Suprapubic skin (tissue), 4 donors: ENCODE measurements at regions not wholly inside any gene's neighbourhood (a gene's known extent, or its start where the extent isn't known, plus 50 kb on each side); places are given as distances from the start of the nearest gene placed in this dataset.

Source experiments
- DNase-seq, 2 donors: peaks; one replicate each; pipeline ENCODE4 v3.0.0-alpha.2; 2019; ENCODE audit warnings: low spot score in 2 of 2
- H3K27ac ChIP-seq: fragments of 200-600 bp; sonication (generic); one replicate; pipeline ENCODE4 v1.5.1; 2019
- H3K27me3 ChIP-seq: fragments of 200-600 bp; sonication (generic); one replicate; pipeline ENCODE4 v1.5.1; 2019
- H3K36me3 ChIP-seq: fragments of 200-600 bp; sonication (generic); one replicate; pipeline ENCODE4 v1.5.1; 2019
- H3K4me1 ChIP-seq: fragments of 200-600 bp; sonication (generic); one replicate; pipeline ENCODE4 v1.5.1; 2019
- H3K4me3 ChIP-seq: fragments of 200-600 bp; sonication (generic); one replicate; pipeline ENCODE4 v1.5.1; 2019; ENCODE audit warnings: mild to moderate bottlenecking
- H3K9me3 ChIP-seq: fragments of 200-600 bp; sonication (generic); one replicate; pipeline ENCODE4 v1.5.1; 2019
- EP300 ChIP-seq: sonication (generic); formaldehyde crosslinking; IDR thresholded peaks from one replicate; pipeline ENCODE4 v1.6.1; 2017; ENCODE audit warnings: antibody characterized with exemption
- POLR2A ChIP-seq, 2 donors: fragments of 450-650 bp; IDR thresholded peaks; one replicate each; pipeline ENCODE4 v1.6.1; 2017; ENCODE audit warnings: antibody characterized with exemption in 2 of 2, mild to moderate bottlenecking in 2 of 2, moderate library complexity in 2 of 2
- POLR2AphosphoS5 ChIP-seq, 3 donors: sonication (generic); formaldehyde crosslinking; IDR thresholded peaks; one replicate each; pipeline ENCODE4 v1.6.1; 2017; ENCODE audit warnings: antibody characterized with exemption in 3 of 3
- WGBS: methylation state at CpG from one replicate; pipeline ENCODE4 v1.1.5; 2018; 5-methylcytosine and 5-hydroxymethylcytosine counted together
- TF ChIP-seq, protein P1 (sequence below), 2 donors: fragments of 200-600 bp in 1 of 2; fragments of 450-650 bp in 1 of 2; sonication (generic) in 1 of 2; IDR thresholded peaks; one replicate each; pipeline ENCODE4 v1.5.1; 2016 to 2019; ENCODE audit warnings: antibody characterized with exemption in 2 of 2, mild to moderate bottlenecking in 1 of 2, moderate library complexity in 1 of 2

DNA sequence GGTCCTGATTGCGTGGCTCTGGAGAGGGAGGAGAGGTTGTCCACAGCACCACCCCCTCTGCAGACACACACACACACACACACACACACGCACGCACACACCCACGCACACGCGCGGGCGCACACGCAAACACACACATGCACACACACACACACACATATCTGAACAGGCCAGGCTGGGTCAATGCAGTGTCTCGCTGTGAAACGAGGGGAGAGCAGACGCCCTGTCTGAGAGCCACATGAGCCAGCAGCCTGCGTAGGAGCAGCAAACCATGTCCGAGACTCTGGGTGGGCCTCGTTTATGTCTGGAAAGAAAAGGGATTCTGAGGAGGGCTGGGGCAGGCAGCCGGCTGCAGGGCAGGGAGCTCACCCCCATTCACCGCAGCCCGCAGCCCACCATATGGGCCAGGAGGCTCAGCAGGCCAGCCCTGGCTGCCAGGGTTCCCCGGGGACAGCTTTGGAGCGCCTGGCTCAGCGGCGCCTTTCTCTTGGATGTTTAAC is 93.3 kb upstream of the TNRC6C start:
- H3K27me3 ChIP-seq, result peaks cover 3% of the 10 kb centered on the region
- WGBS, result 51% methylated on average over 4 of the region's 22 CpGs

DNA sequence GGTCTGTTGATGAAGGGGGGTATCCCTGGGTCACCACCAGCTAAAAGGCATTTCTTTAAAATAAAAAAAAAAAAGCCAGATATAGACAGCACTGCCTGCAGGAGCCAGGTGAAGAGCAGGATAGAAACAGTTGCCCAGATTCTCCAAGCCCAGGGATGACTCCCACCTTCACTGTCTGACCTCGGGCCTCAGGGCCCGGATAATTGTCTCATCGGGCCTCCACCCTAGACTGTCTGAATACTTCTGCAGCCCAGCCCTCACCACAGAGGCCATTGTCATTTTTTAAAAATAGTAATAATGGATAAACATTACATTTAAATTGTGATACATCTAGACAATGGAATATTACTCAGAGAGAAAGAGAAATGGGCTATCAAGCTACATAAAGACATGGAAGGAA is 92.8 kb upstream of the TNRC6C start:
- 49% methylated on average over 3 of the region's 3 CpGs for WGBS
- Histone ChIP-seq H3K4me1 (peaks cover 24% of the 10 kb centered on the region), H3K36me3 (no peaks in the 10 kb centered on the region), H3K9me3 (no peaks in the 10 kb centered on the region), H3K4me3 (no peak overlapping the region), H3K27me3 (peaks cover 3% of the 10 kb centered on the region), H3K27ac (no peak overlapping the region)
- no peak for DNase-seq
- TF ChIP-seq, protein P1, sequence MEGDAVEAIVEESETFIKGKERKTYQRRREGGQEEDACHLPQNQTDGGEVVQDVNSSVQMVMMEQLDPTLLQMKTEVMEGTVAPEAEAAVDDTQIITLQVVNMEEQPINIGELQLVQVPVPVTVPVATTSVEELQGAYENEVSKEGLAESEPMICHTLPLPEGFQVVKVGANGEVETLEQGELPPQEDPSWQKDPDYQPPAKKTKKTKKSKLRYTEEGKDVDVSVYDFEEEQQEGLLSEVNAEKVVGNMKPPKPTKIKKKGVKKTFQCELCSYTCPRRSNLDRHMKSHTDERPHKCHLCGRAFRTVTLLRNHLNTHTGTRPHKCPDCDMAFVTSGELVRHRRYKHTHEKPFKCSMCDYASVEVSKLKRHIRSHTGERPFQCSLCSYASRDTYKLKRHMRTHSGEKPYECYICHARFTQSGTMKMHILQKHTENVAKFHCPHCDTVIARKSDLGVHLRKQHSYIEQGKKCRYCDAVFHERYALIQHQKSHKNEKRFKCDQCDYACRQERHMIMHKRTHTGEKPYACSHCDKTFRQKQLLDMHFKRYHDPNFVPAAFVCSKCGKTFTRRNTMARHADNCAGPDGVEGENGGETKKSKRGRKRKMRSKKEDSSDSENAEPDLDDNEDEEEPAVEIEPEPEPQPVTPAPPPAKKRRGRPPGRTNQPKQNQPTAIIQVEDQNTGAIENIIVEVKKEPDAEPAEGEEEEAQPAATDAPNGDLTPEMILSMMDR (IDR thresholded peaks at IDR 0.05), result no peak
- TF ChIP-seq POLR2A (IDR thresholded peaks at IDR 0.05) (no peak), POLR2AphosphoS5 (IDR thresholded peaks at IDR 0.05) (no peak), EP300 (no peak)

More for the DNA sequence above, 93.3 kb upstream of the TNRC6C start:
- Histone ChIP-seq H3K4me1 (peaks cover 24% of the 10 kb centered on the region), H3K9me3 (no peaks in the 10 kb centered on the region), H3K27ac (peak overlapping the region; percentile 31), H3K4me3 (no peak overlapping the region), H3K36me3 (no peaks in the 10 kb centered on the region)
- DNase-seq, result no peak
- TF ChIP-seq EP300, result no peak
- no peak for TF ChIP-seq POLR2A (IDR thresholded peaks at IDR 0.05)
- TF ChIP-seq, protein P1 (IDR thresholded peaks at IDR 0.05), result no peak
- no peak for TF ChIP-seq POLR2AphosphoS5 (IDR thresholded peaks at IDR 0.05)

DNA sequence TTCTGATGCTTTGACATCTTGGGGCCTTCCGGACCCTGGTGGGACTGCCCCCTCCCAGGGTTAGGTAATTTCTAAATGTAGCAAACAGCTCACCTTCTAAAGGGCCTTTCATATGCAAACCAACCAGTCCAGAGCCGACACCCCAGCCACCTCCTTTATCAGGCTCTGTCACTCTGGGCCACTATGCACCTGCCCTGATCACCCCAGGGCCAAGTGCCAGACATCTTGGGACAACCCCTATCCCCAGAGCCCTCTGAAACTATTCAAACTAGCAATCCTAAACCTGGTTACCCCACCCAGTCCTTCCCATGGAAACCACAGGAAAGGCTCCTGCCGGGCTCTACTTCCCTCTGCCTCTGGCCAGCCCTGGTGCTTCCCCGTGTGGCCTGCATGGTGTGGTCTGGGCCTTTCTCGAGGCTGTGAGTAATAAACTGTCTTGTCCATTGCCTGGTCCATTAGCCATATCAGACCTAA is 91.2 kb upstream of the TNRC6C start:
- no peak overlapping the region for H3K27ac ChIP-seq
- no peak overlapping the region for H3K4me3 ChIP-seq
- WGBS, result 75% methylated on average over 5 of the region's 5 CpGs
- peaks cover 24% of the 10 kb centered on the region for H3K4me1 ChIP-seq
- DNase-seq, result no peak
- no peaks in the 10 kb centered on the region for H3K36me3 ChIP-seq
- TF ChIP-seq, protein P1 (IDR thresholded peaks at IDR 0.05), result no peak
- no peak for TF ChIP-seq EP300
- no peaks in the 10 kb centered on the region for H3K9me3 ChIP-seq
- H3K27me3 ChIP-seq, result peaks cover 3% of the 10 kb centered on the region

DNA sequence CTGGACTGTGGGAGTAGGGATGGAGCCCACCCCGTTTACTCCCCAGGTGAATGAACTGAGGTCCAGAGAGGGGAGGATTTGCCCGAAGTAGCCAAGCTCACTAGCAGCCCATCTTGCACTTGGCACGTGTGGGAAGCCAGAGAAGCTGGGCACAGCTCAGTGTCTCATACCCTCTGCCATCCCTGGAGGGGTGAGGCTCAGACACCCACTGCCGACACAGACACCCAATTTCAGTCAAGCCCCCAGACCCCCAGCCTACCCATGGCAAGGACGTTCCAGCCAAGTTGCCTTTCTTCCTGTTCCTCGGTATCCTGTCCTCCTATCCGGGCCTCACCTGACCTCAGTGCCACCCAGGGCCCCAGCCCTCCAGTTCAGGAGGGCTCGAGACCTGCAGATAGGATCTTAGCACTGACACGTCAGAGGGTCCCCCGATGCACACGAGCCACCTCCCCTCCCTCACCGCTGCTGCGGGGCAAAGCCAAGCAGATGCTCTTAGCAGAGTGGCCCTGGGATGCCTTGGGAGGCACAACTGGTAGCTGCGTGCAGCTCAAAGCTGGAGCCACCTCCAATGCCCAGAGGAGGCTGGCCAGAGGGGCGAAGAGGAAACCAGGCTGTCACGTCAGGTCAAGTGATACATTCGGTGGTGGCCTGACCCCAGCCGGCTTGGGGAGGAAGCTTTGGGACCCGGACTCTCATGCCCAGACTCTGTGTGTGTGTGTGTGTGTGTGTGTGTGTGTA is 90.4 kb upstream of the TNRC6C start:
- no peak overlapping the region for H3K4me3 ChIP-seq
- H3K9me3 ChIP-seq, result no peaks in the 10 kb centered on the region
- WGBS, result 94% methylated on average over 18 of the region's 19 CpGs
- no peaks in the 10 kb centered on the region for H3K36me3 ChIP-seq
- H3K4me1 ChIP-seq, result peaks cover 24% of the 10 kb centered on the region
- no peak for DNase-seq
- TF ChIP-seq POLR2A (IDR thresholded peaks at IDR 0.05) (no peak), EP300 (no peak), POLR2AphosphoS5 (IDR thresholded peaks at IDR 0.05) (no peak)
- TF ChIP-seq, protein P1 (IDR thresholded peaks at IDR 0.05), result no peak
- H3K27me3 ChIP-seq, result peaks cover 3% of the 10 kb centered on the region
- no peak overlapping the region for H3K27ac ChIP-seq

DNA sequence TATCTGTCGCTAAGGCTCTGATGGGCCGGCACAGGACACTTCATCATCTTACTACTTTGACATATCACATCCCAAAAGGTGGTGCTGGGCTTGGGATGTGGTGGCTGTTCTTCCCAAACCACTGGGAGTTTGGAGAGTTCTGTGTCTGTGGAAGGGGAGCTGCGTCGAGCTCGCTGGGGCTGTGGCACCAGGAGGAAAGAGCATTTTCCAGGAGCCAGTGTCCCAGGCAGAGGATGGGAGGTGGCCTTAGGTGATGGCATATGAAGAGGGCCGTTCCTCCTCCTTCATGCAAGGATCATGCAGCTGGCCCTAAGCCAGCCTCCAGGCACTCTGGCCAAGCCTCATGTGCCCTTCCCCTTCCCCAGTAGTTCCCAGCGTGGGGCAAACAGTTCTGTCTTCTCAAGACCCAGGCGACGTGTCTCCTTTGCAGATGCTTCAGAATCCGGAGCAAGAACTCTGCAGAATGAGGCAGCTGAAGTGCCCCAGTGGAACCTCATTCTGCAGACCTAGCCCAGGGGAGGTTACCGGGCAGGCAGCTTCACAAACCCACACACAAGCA is 89.4 kb upstream of the TNRC6C start:
- peaks cover 15% of the 10 kb centered on the region for H3K4me1 ChIP-seq
- no peak for DNase-seq
- H3K9me3 ChIP-seq, result no peaks in the 10 kb centered on the region
- no peaks in the 10 kb centered on the region for H3K36me3 ChIP-seq
- peaks cover 2% of the 10 kb centered on the region for H3K27me3 ChIP-seq
- WGBS, result 72% methylated on average over 4 of the region's 11 CpGs
- no peak overlapping the region for H3K27ac ChIP-seq
- H3K4me3 ChIP-seq, result no peak overlapping the region
- TF ChIP-seq, protein P1 (IDR thresholded peaks at IDR 0.05), result no peak
- TF ChIP-seq POLR2A (IDR thresholded peaks at IDR 0.05) (no peak), EP300 (no peak), POLR2AphosphoS5 (IDR thresholded peaks at IDR 0.05) (no peak)
